GM04503 (cell line): ENCODE measurements at regions not wholly inside any gene's neighbourhood (a gene's known extent, or its start where the extent isn't known, plus 50 kb on each side); places are given as distances from the start of the nearest gene placed in this dataset.
"Not testable (repeated sequence)": the region's sequence is repeated elsewhere in the genome, so short reads cannot be mapped to it uniquely, and the experiment has no call there.

ENCODE experiments used
- DNase-seq: peaks from one replicate; pipeline ENCODE4 v3.0.0-alpha.2; 2012; ENCODE audit warnings: low read depth

DNA sequence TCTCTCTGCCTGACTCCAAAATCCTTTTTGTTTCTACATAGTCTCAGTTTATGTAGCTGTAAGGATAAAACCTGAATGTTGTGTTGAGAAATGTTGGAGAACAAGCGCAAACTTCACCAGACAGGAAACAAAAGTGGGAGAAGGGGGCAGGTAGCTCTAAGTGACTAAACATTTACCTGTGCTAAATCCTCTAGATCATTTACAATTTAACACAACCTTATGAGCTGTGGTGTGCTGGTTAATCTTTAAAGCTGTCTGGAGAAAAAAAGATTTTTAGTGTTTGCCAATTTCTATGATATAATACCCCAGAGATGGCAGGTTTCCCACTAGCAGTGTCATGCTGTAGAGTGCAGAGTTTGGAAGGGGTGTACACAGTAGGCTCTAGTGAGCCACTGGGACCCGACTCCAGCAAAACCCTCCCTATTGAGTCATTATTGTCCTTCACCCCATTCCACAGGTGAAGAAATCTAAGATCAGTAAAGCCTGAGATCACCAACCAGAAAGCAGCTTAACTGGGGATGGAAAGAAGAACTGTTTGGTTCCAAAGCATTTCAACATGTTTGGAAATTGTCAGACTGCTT is 992.0 kb downstream of the DCDC2C start:
- DNase-seq: no peak

DNA sequence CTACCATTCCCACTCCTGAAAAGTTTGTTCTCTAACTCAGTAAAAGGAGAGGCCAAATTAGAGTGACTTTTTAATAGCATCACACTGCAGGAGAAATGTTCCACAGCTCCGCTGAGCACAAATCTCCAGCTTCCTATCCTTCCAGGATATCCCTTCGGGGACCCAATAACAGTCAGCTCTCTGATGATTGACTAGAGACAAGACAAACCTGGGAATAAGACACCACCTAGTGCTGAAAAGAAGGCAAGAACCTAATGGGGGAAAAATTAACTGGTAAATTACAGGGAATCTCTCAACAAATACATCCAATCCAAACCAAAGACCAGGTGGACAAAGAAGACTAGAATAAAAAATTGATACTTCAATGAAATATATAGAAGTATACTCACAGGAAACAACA is 977.1 kb upstream of the SOX11 start:
- no peak for DNase-seq

DNA sequence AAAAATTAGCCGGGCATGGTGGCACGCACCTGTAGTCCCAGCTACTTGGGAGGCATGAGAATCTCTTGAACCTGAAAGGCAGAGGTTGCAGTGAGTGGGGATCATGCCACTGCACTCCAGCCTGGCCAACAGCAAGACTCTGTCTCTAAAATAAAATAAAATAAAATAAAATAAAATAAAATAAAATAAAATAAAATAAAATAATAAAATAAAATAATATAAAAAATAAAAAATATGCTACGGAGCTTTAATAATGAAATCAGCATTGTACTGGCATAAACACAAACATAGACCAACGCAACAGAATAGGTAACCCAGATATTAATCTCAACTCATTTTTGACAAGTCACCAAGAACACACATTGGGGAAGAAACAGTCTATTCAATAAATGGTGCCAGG is 973.4 kb upstream of the SOX11 start:
- no peak for DNase-seq

DNA sequence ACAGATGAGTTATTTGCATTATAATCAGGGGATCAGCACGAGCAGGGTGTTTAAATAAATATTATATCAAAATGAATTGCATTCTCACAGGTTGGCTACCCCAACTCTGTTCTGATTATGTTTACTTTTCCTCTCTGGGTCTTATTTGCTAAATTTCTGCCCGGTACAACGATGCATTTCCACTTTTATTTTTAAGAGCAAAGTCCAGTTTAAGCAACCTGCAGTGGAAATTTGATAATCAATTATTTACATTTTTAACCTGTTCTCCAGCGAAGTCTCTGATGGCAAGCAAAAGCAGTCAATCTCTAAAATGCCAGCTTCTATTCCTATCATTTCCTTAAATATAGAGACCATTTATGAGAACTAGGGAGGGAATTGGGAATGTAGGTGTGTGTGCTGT is 966.6 kb upstream of the SOX11 start:
- no peak for DNase-seq

DNA sequence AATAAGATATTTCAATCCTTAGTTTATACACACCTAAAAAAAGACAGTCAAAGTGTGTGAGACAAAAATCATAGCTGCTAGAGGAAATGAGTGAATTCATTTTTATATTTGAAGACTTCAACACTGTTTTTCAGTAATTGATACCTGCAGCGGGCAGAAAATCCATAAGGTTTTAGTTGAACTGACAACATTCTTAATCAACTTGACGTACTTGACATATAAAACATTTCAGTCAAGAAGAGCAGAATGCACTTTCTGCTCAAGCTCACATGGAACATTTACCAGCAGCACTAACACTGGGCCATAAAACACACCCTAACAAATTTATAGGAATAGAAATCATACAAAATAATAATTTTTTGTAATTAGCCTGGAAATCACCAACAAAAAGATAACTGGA is 959.6 kb upstream of the SOX11 start:
- DNase-seq: no peak

DNA sequence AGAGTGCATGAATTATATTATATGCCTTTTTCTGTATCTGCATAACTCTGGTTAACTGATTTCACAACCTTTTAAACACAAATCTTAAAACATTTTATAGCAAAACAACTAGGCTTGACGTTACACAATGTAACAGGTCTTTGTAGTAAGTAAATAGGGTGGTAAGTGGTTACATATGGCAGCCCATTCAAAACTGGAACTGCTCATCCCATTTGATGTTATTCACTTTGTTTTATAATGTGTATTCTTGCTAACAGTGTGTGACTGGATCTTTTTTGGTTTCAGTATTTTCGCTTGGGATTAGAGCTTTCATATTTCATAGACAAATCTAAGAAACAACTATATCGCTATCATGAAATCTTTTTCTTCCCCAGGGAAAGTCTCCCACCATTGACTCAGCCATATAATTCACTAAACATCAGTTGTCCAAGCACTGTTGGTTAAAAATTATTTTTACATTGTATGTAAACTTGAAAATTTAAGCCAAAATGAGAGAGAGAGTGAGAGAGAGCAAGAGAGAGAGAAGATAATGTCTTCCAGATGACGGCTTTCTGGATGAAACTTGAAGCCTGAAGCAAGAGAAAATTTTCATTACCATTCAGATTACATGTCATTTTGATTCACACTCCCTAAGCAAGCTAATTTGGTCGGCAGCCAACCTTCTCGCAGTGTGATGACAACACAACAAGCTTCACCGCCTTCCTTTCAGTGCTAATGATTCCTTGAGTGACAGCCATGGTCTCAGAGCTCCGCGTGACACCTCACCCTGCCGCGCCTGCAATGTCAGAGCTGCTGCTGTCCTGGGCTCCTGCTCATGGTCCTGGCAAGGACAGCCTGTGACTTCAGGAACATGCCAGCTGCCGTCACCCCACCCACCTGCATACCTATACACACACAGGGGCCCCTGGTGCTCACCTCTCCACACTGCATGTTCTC is 946.9 kb upstream of the SOX11 start:
- no peak for DNase-seq

DNA sequence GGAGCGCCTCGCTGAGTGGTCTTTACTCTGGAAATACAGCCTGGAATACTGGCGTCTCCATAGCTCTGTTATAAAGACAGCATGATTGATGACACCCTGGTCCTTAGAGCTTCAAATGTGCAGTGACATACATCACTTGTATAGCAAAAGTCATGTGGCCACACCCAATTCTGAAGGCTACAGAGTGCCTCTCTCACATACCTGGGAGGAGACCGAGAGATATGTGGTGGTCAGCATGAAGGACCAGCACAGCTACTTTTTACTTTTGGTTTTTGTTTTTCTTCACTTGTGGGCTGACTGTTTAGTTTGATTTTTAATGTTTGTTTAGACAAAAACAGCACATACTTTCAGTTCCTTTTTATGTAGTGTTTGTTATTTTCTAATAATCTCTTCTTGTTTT is 938.5 kb upstream of the SOX11 start:
- DNase-seq: no peak

DNA sequence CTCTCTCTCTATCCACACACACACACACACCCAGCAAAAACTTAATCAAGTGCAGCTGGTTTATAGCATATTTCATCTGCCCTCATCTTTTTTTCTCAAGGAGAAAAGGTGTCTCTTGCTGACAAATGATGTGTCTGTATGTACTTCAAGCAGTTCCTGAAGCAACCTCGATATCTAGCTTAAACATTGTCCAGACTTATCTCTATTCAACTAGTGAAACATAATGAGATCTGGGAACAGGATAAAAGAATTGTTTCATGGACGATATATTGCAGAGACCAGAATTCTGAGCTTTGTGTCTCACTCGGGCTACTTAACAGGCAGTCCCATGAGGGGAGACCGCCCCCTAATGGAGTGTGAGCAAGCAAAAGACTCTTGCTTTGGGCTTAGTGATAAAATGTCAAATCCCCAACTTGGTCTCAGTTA is 929.2 kb upstream of the SOX11 start:
- DNase-seq: no peak

DNA sequence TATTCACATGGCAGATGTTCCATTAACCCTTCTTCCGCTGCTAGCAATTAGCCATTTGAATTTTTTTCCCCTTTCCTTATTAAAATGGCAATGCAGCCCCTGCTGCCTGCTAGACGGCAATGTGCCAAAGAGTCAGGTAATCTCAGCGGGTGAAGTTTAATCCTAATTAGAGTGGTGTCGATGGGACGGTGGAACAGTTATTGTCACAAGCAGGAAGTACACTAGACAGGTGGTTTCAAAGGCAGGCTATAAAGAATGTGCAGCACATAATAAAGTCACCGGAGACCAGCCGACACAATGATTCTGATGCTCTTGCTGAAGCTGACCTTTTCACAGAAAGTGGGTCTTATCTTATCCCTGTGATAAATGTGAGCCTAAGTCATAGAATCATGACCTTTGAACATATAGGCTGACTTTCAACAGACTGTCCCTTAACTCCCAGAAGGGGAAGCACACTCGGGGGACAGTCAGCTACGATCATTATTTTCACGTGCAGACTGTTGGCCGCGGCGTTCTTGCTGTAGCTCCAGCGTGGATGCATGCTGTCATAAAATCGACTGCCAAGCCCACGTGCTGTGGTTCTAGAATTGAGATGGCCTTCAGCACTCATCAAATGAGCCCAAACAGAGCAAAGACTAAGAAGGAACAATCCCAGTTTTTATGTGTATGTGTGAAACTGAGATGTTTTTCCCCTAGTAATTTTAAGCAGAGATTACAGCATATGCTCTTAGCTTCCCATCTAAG is 926.2 kb upstream of the SOX11 start:
- no peak for DNase-seq

DNA sequence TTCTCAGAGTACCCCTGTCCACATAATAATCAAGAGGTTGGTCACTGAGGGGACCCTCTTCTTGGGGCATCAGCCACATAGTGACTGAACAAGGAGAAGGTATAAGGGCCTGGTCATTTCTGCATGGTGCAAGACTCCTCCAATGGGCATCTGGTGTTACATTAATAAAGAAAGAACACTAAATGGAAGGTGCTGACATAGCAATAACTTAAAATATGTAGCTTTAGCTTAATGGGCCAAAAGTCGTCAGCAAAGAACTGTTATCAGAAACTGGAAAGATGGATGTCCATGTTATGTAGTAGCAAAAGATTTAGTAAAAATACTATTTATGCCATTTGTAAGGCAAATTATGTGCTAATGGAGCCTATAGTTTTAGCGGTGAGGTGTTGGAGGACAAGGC is 916.5 kb upstream of the SOX11 start:
- DNase-seq: no peak

DNA sequence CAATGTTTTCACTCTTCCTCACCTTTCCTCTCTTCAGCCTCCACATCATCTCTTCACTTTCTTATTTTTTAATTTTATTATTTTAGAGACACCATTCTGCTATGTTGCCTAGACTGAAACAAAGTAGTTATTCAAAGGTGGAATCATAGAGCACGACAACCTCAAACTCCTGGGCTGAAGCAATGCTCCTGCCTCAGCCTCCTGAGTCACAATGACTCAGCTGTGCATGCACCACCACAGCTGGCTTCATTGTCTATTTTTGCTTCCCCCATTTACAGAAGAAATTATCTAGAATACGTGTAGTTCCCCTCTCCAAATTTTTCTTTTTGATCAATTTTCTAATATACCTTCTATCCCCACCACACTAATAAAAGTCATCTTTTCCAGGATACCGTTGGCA is 911.5 kb upstream of the SOX11 start:
- no peak for DNase-seq

DNA sequence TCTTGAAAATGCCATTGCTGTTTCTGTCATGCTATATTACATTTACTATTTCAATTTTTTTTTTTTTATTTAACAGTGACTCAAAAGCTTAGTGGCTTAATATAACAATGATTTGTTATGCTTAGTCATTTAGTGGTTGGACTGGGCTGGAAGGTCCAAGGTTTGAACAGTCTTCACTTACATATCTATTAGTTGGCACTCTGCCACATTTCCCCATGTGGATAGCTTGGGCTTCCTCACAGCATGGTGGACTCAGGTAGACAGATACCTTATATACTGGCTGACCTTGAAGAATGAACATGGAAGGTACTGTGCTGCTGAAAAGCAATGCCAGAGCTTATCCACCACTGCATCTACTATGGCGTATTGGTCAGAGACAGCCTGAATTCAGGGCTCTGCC is 909.5 kb upstream of the SOX11 start:
- no peak for DNase-seq

DNA sequence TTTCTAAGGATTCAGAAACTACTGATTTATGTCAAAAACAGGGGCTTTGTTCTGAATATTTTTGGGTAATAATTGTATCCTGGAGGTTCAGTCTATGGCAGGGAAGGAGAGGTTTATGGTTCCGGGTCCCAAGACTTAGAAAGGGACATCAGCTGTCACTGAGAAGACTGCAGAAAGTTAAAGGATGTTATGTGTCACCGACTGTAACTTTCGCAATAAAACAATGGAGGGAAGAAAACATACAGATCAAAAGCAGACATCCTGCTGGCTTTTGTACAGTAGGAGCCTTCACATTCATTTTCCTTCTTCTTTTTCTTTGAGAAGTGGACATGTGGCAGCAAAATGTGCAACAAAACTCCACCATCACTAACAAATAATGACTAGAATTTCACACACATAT is 900.7 kb upstream of the SOX11 start:
- no peak for DNase-seq

DNA sequence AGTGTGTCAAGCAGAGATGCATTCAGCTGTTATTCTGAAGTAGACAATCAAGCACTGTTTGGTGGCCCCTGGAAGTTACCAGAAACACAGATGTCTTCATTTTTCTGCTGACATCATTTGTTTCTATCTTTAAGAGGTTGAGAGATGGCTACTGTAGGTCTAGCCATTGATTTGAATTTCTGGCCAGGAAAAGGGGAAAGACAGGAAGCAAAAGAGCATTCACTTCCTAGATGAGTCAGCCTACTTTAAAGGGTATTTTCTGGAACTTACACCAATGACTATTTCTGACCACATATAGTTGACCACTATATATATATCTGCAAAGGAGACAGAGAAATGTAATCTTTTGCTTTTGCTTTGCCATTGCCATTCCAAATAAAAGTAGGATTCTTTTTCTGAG is 900.1 kb upstream of the SOX11 start:
- no peak for DNase-seq

DNA sequence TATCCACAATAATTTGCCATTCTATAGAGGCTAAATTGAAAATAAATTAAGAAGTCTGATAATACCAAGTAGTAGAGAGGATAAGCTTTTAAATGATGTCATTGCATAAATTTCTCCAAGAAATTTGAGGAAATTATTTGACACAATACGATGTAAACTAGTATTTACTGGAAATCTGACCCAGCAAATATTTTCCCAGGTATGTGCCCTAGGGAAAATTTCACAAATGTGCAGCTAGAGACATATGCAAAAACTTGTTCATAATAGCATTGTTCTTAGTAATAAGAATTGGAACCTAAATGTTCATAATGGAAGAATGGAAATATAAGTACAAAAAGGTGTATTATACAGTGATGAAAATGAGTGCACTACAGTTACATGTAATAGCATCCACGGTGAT is 888.8 kb upstream of the SOX11 start:
- DNase-seq: no peak

DNA sequence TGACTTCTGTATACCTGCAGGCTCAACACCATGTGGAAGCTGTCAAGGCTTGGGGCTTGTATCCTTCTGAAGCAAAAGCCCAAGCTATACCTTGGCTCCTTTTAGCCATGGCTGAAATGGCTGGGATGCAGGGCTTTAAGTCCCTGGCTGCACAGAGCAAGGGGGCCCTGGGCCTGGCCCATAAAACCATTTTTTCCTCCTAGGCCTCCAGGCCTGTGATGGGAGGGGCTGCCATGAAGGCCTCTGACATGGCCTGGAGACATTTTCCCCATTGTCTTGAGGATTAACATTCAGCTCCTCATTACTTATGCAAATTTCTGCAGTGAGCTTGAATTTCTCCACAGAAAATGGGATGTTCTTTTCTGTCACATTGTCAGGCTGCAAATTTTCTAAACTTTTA is 878.0 kb upstream of the SOX11 start:
- not testable (repeated sequence) for DNase-seq

DNA sequence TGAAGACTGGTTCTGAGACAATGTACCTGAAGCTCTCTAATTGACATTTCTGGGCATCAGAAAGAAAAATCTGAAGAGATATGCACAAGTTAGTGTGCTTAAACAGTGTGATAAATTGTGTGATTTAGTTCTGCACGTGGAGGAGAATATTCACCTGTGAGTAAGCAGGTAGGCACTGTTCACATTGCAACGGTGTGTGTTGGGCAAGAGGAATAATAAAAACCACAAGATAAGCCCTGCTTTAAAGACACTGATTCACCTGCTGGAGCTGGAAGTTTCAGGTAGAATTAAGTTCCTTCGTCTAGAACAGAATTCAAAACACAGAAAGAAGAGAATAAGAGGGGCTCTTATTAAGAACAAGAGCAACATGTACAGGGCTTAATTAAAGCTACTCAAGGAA is 864.3 kb upstream of the SOX11 start:
- DNase-seq: no peak

DNA sequence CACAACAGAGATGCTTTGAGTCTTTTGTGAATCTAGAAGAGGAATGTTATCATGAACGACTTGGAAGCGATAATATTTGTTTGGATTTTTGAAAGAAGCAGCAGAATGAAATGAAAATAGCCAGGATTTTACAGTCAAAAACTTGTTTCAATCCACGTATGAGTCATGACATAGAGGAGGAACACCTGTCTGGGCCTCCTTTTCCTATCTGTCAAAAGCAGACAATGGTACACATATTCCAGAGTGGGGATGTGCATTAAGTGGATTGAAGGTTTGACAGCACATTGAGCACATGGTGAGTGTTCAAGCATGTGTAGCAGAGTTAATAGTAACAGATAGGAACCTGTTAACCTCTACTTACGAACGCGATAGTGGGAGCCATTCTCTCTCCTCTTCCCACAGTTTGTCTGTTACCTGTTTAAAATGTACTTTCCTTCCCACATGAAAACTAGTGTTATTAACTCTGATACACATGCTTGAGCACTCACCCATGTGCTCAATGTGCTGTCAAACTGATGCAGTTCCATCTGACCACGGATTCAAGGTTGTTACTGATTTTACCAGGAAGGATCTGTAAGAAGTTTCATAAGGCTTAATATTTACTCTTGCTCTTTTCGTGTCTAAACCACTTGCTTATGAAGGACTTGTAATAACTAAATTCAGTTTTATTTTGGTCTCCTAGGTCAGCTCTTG is 863.4 kb upstream of the SOX11 start:
- no peak for DNase-seq

DNA sequence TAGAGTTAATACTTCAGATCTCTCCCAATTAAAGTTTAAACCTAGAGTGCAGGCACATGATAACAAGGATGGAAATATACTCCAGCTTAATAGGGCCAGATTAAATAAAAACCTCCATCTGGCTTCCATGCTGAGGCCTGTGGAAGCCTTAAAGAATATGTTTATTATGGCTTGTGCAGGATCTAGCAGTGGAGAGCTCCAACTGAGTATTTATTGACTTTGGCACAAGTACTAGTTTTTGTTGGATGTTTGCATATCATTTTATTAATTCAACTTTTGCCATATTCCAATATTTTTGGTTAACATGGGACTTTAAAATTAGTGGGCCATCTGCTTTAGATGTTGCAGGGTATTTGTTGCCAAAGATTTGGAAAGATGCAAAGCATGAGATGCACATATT is 860.4 kb upstream of the SOX11 start:
- DNase-seq: no peak

DNA sequence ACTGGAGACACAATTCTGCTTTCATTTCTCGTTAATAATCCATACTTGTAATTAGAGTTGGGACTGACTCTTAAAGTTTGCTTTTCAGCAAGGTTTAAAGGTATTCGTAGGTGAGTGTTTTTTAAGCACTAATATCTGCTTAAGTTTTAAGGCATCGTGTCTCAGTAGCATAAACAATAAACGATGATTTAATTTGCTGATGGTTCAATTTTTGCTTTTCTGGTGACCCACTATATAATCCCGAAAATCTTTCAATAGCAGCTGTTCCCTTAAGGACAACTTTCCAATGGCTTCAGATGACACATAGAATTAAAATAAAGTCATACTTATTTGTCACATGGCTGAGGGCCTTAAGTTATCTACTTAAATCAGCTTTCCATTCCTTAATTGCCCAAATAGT is 859.5 kb upstream of the SOX11 start:
- no peak for DNase-seq

DNA sequence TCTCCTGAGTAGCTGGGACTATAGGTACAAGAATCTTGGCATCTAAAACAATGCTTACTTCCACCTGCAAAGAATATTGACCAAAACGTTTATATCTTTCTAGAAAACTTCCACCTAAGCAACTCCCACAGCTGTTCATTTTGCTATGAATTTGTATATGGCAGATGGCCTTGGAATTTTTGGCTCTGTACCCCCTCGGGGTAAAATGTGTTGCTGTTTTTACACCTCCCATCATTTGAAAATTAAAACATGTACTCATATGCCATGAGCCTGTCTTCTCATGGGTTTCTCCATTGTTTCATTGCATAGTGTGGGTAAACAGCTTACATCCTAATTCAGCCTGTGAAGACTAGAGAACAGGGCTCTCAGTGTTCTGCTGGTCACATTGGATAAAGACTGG is 853.6 kb upstream of the SOX11 start:
- no peak for DNase-seq

DNA sequence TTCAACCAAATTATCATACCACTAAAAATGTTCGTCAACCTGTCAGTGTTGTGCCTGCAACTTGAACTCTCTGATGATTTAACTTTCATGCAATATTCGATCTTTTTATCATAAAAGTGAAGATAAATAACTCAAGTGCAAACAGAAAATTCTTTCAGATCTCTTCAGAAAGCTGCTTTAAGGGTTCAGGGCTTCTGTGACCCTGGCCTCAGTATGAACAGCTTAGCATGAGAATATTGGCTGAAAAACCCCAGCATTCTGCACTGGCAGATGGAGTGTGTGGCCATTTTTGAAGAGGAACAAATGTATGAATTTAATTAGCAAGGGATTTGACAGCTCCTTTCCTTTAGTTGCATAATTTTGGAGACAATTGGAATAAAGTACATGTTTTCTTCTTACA is 851.4 kb upstream of the SOX11 start:
- no peak for DNase-seq

DNA sequence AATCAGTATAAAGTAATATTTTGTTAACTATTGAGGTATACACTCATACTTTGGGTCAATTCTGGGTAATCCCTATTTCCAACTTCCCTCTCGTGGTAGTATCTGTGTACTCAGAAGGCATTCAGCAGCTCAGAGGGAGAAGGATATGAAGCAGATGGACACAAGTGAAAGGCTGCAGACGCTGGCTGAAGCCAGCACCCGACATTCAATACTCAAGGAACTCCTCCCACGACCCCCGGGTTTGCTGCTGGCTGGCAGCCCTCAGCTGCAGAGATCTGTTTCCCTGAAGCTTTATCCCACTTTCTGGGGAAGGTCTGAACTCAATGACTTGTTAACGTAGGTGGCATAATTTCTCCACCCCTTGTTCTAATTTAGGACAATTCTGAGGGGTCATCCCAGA is 847.3 kb upstream of the SOX11 start:
- no peak for DNase-seq
